Stomach smooth muscle (tissue), 2 donors: ENCODE measurements at regions not wholly inside any gene's neighbourhood (a gene's known extent, or its start where the extent isn't known, plus 50 kb on each side); places are given as distances from the start of the nearest gene placed in this dataset.

Source experiments
- H3K27ac ChIP-seq: one replicate; pipeline ENCODE4 v1.7.0; 2013; ENCODE audit warnings: mild to moderate bottlenecking, low read length, inconsistent platforms
- H3K27me3 ChIP-seq, 2 donors: one replicate each; pipeline ENCODE4 v1.7.0; 2013; ENCODE audit warnings: low read length in 2 of 2; ENCODE audit not compliant: insufficient read depth in 2 of 2, control insufficient read depth in 1 of 2
- H3K36me3 ChIP-seq, 2 donors: one replicate each; pipeline ENCODE4 v1.7.0; 2013; ENCODE audit warnings: low read length in 2 of 2; ENCODE audit not compliant: control insufficient read depth in 2 of 2, insufficient read depth in 2 of 2
- H3K4me1 ChIP-seq: one replicate; pipeline ENCODE4 v1.7.0; 2013; ENCODE audit warnings: low read length; ENCODE audit not compliant: control insufficient read depth, insufficient read depth
- H3K4me3 ChIP-seq, 2 donors: one replicate each; pipeline ENCODE4 v1.7.0; 2013; ENCODE audit warnings: low read length in 2 of 2
- H3K9ac ChIP-seq, 2 donors: one replicate each; pipeline ENCODE4 v1.7.0; 2013; ENCODE audit warnings: low read length in 2 of 2, mild to moderate bottlenecking in 1 of 2
- H3K9me3 ChIP-seq, 2 donors: one replicate each; pipeline ENCODE4 v1.7.0; 2013; ENCODE audit warnings: low read length in 2 of 2; ENCODE audit not compliant: control insufficient read depth in 2 of 2
- donor health status: healthy.
- donor health status: Pancreatic carcinoma.

DNA sequence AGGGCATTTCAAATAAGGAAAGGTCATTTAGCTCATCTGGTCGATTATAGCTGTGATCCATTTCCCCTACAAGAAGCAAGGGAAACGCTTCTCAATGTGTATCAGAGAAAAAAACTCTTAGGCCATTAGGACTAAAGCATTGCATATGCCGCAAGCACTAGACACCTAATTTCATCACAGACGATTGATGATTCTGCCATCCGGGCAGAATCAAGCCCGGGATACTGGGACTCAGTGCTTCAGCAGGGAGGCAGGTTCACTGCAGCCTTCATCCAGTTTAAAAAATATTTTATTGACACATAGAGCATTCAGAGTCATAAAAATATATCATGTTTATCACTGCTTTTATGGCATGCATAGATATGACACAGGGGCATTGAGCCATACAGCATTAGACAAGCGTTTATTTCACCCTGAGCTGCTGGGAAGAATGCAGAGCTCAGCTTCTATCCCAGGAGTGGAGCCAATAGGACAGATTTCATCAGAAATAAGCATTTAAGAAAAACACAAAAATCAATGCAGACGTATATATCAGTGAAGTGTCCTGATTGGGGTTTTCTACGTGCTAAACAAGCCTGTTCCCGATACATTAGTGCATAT is 806.9 kb downstream of the GALC start:
- Histone ChIP-seq H3K4me3 (no peak overlapping the region), H3K9ac (no peak overlapping the region), H3K27ac (no peak overlapping the region), H3K27me3 (no peaks in the 10 kb centered on the region), H3K36me3 (no peaks in the 10 kb centered on the region), H3K4me1 (no peaks in the 10 kb centered on the region), H3K9me3 (peaks cover 0 to 2% of the 10 kb centered on the region in 2 donors)

DNA sequence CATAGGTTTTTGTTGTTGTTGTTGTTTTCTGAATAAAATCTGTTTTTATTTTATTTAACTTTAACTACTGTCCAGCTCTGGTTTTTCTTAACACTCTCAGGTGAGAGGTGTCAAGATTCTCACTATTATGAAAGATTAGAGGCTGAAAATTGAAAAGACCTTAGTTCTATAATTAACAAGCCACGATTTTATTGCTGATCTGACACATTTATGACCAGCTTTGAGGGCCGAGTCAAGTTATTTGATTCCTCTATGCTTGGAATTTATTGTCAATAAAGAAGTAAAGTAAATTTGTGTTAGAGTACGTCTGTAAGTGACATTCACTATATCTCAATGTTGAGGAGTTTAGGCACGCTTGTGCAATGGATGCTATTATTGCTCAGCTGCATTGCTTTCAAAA is 808.8 kb downstream of the GALC start:
- H3K27me3 ChIP-seq: no peaks in the 10 kb centered on the region
- no peaks in the 10 kb centered on the region for H3K4me1 ChIP-seq
- no peak overlapping the region for H3K9ac ChIP-seq
- no peak overlapping the region for H3K4me3 ChIP-seq
- no peak overlapping the region for H3K27ac ChIP-seq
- H3K9me3 ChIP-seq: peaks cover 0 to 2% of the 10 kb centered on the region in 2 donors
- no peaks in the 10 kb centered on the region for H3K36me3 ChIP-seq

DNA sequence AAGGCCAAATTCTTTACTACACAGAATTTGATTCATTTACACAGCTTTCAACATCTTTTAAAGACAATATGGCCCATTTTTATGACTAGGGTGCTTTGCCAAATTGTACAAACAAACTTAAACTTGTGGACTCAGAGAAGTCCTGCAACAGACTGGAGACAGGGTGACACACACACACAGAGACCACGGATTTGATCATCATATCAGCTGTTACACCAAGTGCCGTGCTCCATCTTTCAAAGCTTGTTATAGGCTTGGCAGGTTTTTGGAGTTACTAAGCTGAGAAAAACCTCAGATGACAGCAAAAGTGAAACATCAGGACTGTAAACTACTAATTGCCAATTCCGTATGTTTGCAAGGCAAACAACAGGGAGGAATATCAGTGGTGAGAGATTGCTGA is 811.7 kb downstream of the GALC start:
- Histone ChIP-seq H3K4me3 (no peak overlapping the region), H3K4me1 (no peaks in the 10 kb centered on the region), H3K27me3 (no peaks in the 10 kb centered on the region), H3K9me3 (peaks cover 0 to 2% of the 10 kb centered on the region in 2 donors), H3K9ac (no peak overlapping the region), H3K36me3 (no peaks in the 10 kb centered on the region), H3K27ac (no peak overlapping the region)

DNA sequence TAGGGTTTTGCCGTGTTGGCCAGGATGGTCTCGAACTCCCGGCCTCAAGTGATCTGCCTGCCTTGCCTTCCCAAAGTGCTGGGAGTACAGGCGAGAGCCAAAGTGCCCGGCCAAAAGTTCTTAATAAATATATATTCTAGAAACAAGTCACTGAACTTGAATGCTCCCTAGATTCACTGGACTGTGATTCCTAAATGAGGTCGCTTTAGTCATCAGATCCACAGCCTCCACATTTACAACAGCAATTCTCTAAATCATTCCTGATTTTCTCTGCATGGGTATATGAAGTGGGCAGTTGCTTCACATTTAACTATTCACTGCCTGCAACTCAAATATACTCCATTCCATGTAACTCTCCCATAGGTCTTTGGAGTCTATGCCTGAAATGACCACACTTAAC is 813.0 kb downstream of the GALC start:
- no peak overlapping the region for H3K27ac ChIP-seq
- H3K9ac ChIP-seq: no peak overlapping the region
- no peaks in the 10 kb centered on the region for H3K36me3 ChIP-seq
- H3K4me3 ChIP-seq: no peak overlapping the region
- H3K27me3 ChIP-seq: no peaks in the 10 kb centered on the region
- H3K9me3 ChIP-seq: peaks cover 0 to 2% of the 10 kb centered on the region in 2 donors
- H3K4me1 ChIP-seq: no peaks in the 10 kb centered on the region

DNA sequence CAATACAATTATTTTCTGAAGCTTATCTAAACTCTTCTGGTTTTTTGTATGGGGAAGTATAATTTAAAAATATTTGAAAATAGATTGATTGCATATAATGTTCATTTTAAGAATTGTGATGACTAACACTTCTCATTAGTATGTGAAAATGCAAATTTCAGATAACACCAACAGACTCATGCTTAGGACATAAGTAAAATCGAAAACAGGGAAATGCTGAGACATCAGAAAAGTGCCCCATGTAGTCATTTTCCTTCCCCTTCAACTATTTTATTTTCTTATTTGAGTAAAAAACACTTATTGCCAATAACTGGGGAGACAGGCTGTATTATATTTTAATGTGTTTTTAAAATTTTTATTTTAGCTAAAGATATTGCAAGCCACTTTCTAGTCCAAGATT is 814.7 kb downstream of the GALC start:
- H3K4me1 ChIP-seq: no peaks in the 10 kb centered on the region
- no peaks in the 10 kb centered on the region for H3K27me3 ChIP-seq

DNA sequence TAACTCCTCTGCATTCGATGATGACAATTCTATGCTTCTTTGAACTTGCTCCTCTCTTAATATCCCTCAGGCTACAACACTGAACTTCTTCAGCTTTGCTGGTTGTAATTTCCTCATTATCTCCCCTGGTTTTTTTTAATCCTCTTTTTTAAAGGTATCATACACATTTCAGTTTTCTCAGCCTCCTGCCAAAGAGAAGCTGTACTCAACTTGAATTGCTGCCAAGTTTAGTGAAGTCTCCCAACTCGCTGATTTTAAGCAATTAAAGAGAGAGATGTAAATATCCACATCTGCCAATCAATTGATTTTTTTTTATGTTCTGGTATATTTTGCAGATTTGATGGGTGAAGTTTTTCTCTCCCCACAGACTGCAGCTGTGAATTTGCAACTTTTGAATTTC is 817.8 kb downstream of the GALC start:
- no peak overlapping the region for H3K27ac ChIP-seq
- H3K9me3 ChIP-seq: no peaks in the 10 kb centered on the region
- H3K4me1 ChIP-seq: no peaks in the 10 kb centered on the region
- H3K9ac ChIP-seq: no peak overlapping the region
- H3K27me3 ChIP-seq: no peaks in the 10 kb centered on the region
- no peak overlapping the region for H3K4me3 ChIP-seq
- no peaks in the 10 kb centered on the region for H3K36me3 ChIP-seq

More for the DNA sequence above, 814.7 kb downstream of the GALC start:
- Histone ChIP-seq H3K4me3 (no peak overlapping the region), H3K27ac (no peak overlapping the region), H3K9ac (no peak overlapping the region), H3K36me3 (no peaks in the 10 kb centered on the region), H3K9me3 (no peaks in the 10 kb centered on the region)

DNA sequence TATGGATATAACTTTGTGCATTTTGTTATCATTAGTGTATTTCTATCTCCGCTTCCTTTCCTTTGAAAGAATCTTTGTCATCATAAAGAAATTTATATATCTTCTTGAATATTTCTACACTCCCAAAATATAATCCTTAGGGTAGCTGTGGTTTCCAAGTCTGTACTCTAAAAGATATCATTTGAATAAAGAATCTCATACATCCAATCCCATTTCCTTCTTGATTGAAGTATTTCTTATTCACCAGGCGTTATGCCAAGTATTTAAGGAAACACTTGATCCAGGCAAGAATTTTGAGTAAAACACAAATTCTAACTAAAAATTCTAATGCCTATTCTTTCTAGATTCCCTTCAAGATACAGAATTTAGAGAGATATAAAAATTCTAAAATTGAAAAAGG is 821.8 kb downstream of the GALC start:
- H3K27ac ChIP-seq: no peak overlapping the region
- H3K36me3 ChIP-seq: no peaks in the 10 kb centered on the region
- H3K4me3 ChIP-seq: no peak overlapping the region
- no peaks in the 10 kb centered on the region for H3K9me3 ChIP-seq
- H3K27me3 ChIP-seq: no peaks in the 10 kb centered on the region
- H3K4me1 ChIP-seq: no peaks in the 10 kb centered on the region
- H3K9ac ChIP-seq: no peak overlapping the region

DNA sequence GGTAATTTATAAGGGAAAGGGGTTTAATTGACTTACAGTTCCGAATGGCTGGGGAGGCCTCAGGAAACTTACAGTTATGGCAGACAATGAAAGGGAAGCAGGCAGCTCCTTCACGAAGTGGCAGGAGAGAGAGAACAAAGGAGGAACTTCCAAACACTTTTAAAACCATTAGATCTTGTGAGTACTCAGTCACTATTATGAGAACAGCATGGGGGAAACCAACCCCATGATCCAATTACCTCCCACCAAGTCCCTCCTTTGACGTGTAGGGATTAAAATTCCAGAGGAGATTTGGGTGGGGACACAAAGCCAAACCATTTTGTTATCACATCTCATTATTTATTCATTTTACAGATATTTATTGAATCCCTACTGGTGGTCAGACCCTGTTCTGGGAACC is 822.8 kb downstream of the GALC start:
- Histone ChIP-seq H3K9ac (no peak overlapping the region), H3K27me3 (no peaks in the 10 kb centered on the region), H3K4me3 (no peak overlapping the region), H3K36me3 (no peaks in the 10 kb centered on the region), H3K9me3 (no peaks in the 10 kb centered on the region), H3K4me1 (no peaks in the 10 kb centered on the region), H3K27ac (no peak overlapping the region)

DNA sequence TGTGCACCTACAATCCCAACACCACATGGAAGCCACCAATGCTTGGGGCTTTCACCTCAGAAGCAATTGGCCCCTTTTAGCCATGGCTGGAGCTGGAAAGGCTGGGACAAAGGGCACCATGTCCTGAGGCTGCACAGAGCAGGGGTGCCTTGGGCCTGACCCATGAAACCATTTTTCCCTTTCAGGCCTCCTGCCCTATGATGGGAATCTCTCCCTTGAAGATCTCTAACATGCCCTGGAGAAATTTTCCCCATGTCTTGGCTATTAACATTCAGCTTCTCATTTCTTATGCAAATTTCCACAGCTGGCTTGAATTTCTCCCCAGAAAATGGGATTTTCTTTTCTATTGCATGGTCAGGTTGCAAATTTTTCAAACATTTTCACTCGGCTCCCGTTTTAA is 823.6 kb downstream of the GALC start:
- Histone ChIP-seq H3K4me1 (no peaks in the 10 kb centered on the region), H3K9me3 (no peaks in the 10 kb centered on the region), H3K27ac (no peak overlapping the region), H3K36me3 (no peaks in the 10 kb centered on the region), H3K27me3 (no peaks in the 10 kb centered on the region), H3K9ac (no peak overlapping the region), H3K4me3 (no peak overlapping the region)

DNA sequence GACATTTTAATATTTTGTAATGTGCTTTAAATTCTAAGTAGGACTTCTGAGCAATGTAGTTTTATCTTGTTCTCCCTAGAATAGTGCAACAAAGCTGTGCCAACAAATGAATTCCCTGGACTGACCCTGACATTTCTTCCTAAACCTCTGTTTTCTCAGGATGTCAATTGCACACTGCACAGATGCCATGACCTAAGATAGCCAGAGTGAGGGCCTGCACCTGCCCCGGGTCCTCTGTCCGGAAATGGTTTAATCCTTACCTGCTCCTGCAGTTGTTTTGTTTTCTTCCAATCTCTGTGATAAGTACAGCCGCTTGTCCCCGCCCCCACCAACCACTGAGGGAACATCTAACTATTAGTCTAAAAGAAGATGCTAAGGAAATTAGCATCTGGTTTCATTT is 831.5 kb downstream of the GALC start:
- no peak overlapping the region for H3K27ac ChIP-seq
- H3K9ac ChIP-seq: no peak overlapping the region
- no peak overlapping the region for H3K4me3 ChIP-seq
- no peaks in the 10 kb centered on the region for H3K9me3 ChIP-seq
- H3K36me3 ChIP-seq: no peaks in the 10 kb centered on the region
- H3K4me1 ChIP-seq: no peaks in the 10 kb centered on the region
- H3K27me3 ChIP-seq: no peaks in the 10 kb centered on the region

DNA sequence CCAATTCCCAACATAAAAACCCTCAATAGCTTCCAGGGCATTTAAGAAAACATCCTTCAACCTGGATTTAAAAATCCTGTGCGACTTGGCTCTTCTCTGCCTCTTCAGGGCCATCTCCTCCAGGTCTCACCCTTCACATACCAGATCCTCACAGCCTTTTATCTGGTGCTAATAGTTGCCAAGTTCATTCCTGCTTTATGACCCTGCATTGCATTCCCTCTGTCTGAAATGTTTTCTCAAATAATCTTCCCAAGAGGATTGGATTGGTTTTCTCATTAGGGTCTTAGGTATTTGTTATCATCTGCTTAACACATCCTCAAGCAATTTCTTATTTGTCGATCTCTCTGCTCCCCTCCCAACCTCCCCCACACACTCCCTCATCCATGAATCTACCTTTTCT is 832.0 kb downstream of the GALC start:
- no peak overlapping the region for H3K27ac ChIP-seq
- no peaks in the 10 kb centered on the region for H3K27me3 ChIP-seq
- no peaks in the 10 kb centered on the region for H3K36me3 ChIP-seq
- no peak overlapping the region for H3K4me3 ChIP-seq
- no peaks in the 10 kb centered on the region for H3K9me3 ChIP-seq
- H3K4me1 ChIP-seq: no peaks in the 10 kb centered on the region
- H3K9ac ChIP-seq: no peak overlapping the region
